ENCODE measurements at regions not wholly inside any gene's neighbourhood (a gene's known extent, or its start where the extent isn't known, plus 50 kb on each side); places are given as distances from the start of the nearest gene placed in this dataset.

- DNase-seq (ENCODE audit: low spot score): no peak
- intact Hi-C loops (cut with DNase I): no loop called here
These were observed 2137.1 kb upstream of the TENM3 start for GRCh38 chr4:180106122-180106521.

GRCh38 chr4:180106997-180107396, 2136.2 kb upstream of the TENM3 start:
- DNase-seq (ENCODE audit: low spot score): no peak
- intact Hi-C loops (cut with DNase I): no loop called here

GRCh38 chr4:180116840-180117239, 2126.4 kb upstream of the TENM3 start:
- intact Hi-C loops (cut with DNase I): no loop called here
- no peak for DNase-seq (ENCODE audit: low spot score)

GRCh38 chr4:180120068-180120467, 2123.1 kb upstream of the TENM3 start:
- intact Hi-C loops (cut with DNase I): no loop called here
- DNase-seq (ENCODE audit: low spot score): no peak

GRCh38 chr4:180134091-180134866, 2108.9 kb upstream of the TENM3 start:
- intact Hi-C loops (cut with DNase I): no loop called here
- no peak for DNase-seq (ENCODE audit: low spot score)

GRCh38 chr4:180141734-180142133, 2101.5 kb upstream of the TENM3 start:
- DNase-seq (ENCODE audit: low spot score): no peak
- intact Hi-C loops (cut with DNase I): no loop called here

- DNase-seq (ENCODE audit: low spot score): no peak
- intact Hi-C loops (cut with DNase I): no loop called here
These were observed 2094.5 kb upstream of the TENM3 start for GRCh38 chr4:180148737-180149136.

GRCh38 chr4:180150818-180151217, 2092.4 kb upstream of the TENM3 start:
- no peak for DNase-seq (ENCODE audit: low spot score)
- intact Hi-C loops (cut with DNase I): no loop called here

GRCh38 chr4:180152831-180153230, 2090.4 kb upstream of the TENM3 start:
- intact Hi-C loops (cut with DNase I): no loop called here

GRCh38 chr4:180153587-180153986, 2089.6 kb upstream of the TENM3 start:
- intact Hi-C loops (cut with DNase I): no loop called here
- no peak for DNase-seq (ENCODE audit: low spot score)

More at GRCh38 chr4:180152831-180153230, 2090.4 kb upstream of the TENM3 start:
- no peak for DNase-seq (ENCODE audit: low spot score)

GRCh38 chr4:180156684-180157083, 2086.5 kb upstream of the TENM3 start:
- intact Hi-C loops (cut with DNase I): no loop called here
- DNase-seq (ENCODE audit: low spot score): no peak

GRCh38 chr4:180160195-180160983, 2082.8 kb upstream of the TENM3 start:
- DNase-seq (ENCODE audit: low spot score): no peak
- intact Hi-C loops (cut with DNase I): no loop called here

- DNase-seq (ENCODE audit: low spot score): no peak
- intact Hi-C loops (cut with DNase I): no loop called here
These were observed 2078.4 kb upstream of the TENM3 start for GRCh38 chr4:180164799-180165198.

GRCh38 chr4:180169394-180169793, 2073.8 kb upstream of the TENM3 start:
- no peak for DNase-seq (ENCODE audit: low spot score)
- intact Hi-C loops (cut with DNase I): no loop called here

- intact Hi-C loops (cut with DNase I): no loop called here
- DNase-seq (ENCODE audit: low spot score): no peak
These were observed 2073.2 kb upstream of the TENM3 start for GRCh38 chr4:180169966-180170365.

- intact Hi-C loops (cut with DNase I): no loop called here
- DNase-seq (ENCODE audit: low spot score): no peak
These were observed 2064.1 kb upstream of the TENM3 start for GRCh38 chr4:180179146-180179545.

GRCh38 chr4:180189666-180190065, 2053.5 kb upstream of the TENM3 start:
- intact Hi-C loops (cut with DNase I): no loop called here
- DNase-seq (ENCODE audit: low spot score): no peak

- intact Hi-C loops (cut with DNase I): no loop called here
- DNase-seq (ENCODE audit: low spot score): no peak
These were observed 2052.8 kb upstream of the TENM3 start for GRCh38 chr4:180190382-180190781.

GRCh38 chr4:180197471-180197870, 2045.7 kb upstream of the TENM3 start:
- no peak for DNase-seq (ENCODE audit: low spot score)
- intact Hi-C loops (cut with DNase I): no loop called here

GRCh38 chr4:180203349-180203748, 2039.9 kb upstream of the TENM3 start:
- no peak for DNase-seq (ENCODE audit: low spot score)
- intact Hi-C loops (cut with DNase I): no loop called here

- intact Hi-C loops (cut with DNase I): no loop called here
- DNase-seq (ENCODE audit: low spot score): no peak
These were observed 2037.9 kb upstream of the TENM3 start for GRCh38 chr4:180205276-180205675.

Data from posterior vena cava (tissue), 2 donors.